OCI-M2 (cell line): ENCODE measurements at regions not wholly inside any gene's neighbourhood (a gene's known extent, or its start where the extent isn't known, plus 50 kb on each side); places are given as distances from the start of the nearest gene placed in this dataset.

Experiments
- DNase-seq: peaks from one replicate; lab custom pipeline; 2025; ENCODE audit not compliant: unreplicated experiment; lab: John Stamatoyannopoulos, UW

- no peak for DNase-seq
Measured at GRCh38 chr14:53810221-53810620, 146.4 kb downstream of the BMP4 start.

- DNase-seq: no peak
Measured at GRCh38 chr14:53808042-53808441, 148.6 kb downstream of the BMP4 start.

GRCh38 chr14:53807542-53807941 is 149.1 kb downstream of the BMP4 start:
- no peak for DNase-seq

GRCh38 chr14:53807108-53807507 is 149.5 kb downstream of the BMP4 start:
- no peak for DNase-seq

- DNase-seq: no peak
Measured at GRCh38 chr14:53796734-53797133, 159.9 kb downstream of the BMP4 start.

- DNase-seq: no peak
Measured at GRCh38 chr14:53793790-53794505, 162.7 kb downstream of the BMP4 start.

GRCh38 chr14:53792909-53793308 is 163.7 kb downstream of the BMP4 start:
- no peak for DNase-seq

GRCh38 chr14:53790731-53791500 is 165.7 kb downstream of the BMP4 start:
- DNase-seq: no peak

GRCh38 chr14:53788566-53788965 is 168.1 kb downstream of the BMP4 start:
- no peak for DNase-seq

- DNase-seq: no peak
Measured at GRCh38 chr14:53786045-53786444, 170.6 kb downstream of the BMP4 start.

GRCh38 chr14:53784688-53785087 is 171.9 kb downstream of the BMP4 start:
- DNase-seq: no peak

GRCh38 chr14:53783256-53783655 is 173.4 kb downstream of the BMP4 start:
- no peak for DNase-seq

- no peak for DNase-seq
Measured at GRCh38 chr14:53780051-53780555, 176.5 kb downstream of the BMP4 start.

GRCh38 chr14:53779301-53779700 is 177.3 kb downstream of the BMP4 start:
- DNase-seq: no peak

- DNase-seq: no peak
Measured at GRCh38 chr14:53778263-53778662, 178.4 kb downstream of the BMP4 start.

GRCh38 chr14:53772936-53773335 is 183.7 kb downstream of the BMP4 start:
- DNase-seq: no peak

GRCh38 chr14:53767566-53767965 is 189.1 kb downstream of the BMP4 start:
- no peak for DNase-seq

GRCh38 chr14:53766601-53767000 is 190.0 kb downstream of the BMP4 start:
- DNase-seq: no peak

- DNase-seq: no peak
Measured at GRCh38 chr14:53766106-53766505, 190.5 kb downstream of the BMP4 start.

GRCh38 chr14:53764846-53765245 is 191.8 kb downstream of the BMP4 start:
- no peak for DNase-seq

GRCh38 chr14:53758141-53758540 is 198.5 kb downstream of the BMP4 start:
- DNase-seq: no peak

GRCh38 chr14:53757732-53758131 is 198.9 kb downstream of the BMP4 start:
- DNase-seq: no peak
